8988T (cell line): ENCODE measurements at regions not wholly inside any gene's neighbourhood (a gene's known extent, or its start where the extent isn't known, plus 50 kb on each side); places are given as distances from the start of the nearest gene placed in this dataset.

ENCODE experiments used
- DNase-seq: peaks from one replicate; pipeline ENCODE4 v3.0.0; 2011

GRCh38 chr10:37684765-37685164, 172.6 kb downstream of the ZNF248 start:
- no peak for DNase-seq

GRCh38 chr10:37682617-37683016, 174.8 kb downstream of the ZNF248 start:
- no peak for DNase-seq

- DNase-seq, result no peak
Measured at GRCh38 chr10:37681617-37681999, 175.8 kb downstream of the ZNF248 start.

GRCh38 chr10:37680716-37681616, 176.4 kb downstream of the ZNF248 start:
- DNase-seq, result no peak

- DNase-seq, result no peak
Measured at GRCh38 chr10:37680243-37680683, 177.1 kb downstream of the ZNF248 start.

- DNase-seq, result no peak
Measured at GRCh38 chr10:37679465-37679864, 177.9 kb downstream of the ZNF248 start.

GRCh38 chr10:37675449-37675848, 182.0 kb downstream of the ZNF248 start:
- DNase-seq, result no peak

GRCh38 chr10:37671802-37672201, 185.6 kb downstream of the ZNF248 start:
- no peak for DNase-seq

- no peak for DNase-seq
Measured at GRCh38 chr10:37667736-37668135, 189.7 kb downstream of the ZNF248 start.

GRCh38 chr10:37654466-37654865, 202.9 kb downstream of the ZNF248 start:
- DNase-seq, result no peak

- DNase-seq, result no peak
Measured at GRCh38 chr10:37643187-37643586, 214.2 kb downstream of the ZNF248 start.

- no peak for DNase-seq
Measured at GRCh38 chr10:37640301-37640700, 217.1 kb downstream of the ZNF248 start.

GRCh38 chr10:37639200-37639599, 218.2 kb downstream of the ZNF248 start:
- no peak for DNase-seq

GRCh38 chr10:37638569-37638968, 218.8 kb downstream of the ZNF248 start:
- no peak for DNase-seq

- no peak for DNase-seq
Measured at GRCh38 chr10:37634351-37634880, 223.0 kb downstream of the ZNF248 start.

- no peak for DNase-seq
Measured at GRCh38 chr10:37632641-37633040, 224.8 kb downstream of the ZNF248 start.

GRCh38 chr10:37623506-37623905, 233.9 kb downstream of the ZNF248 start:
- no peak for DNase-seq

GRCh38 chr10:37619336-37619735, 238.1 kb downstream of the ZNF248 start:
- no peak for DNase-seq

- DNase-seq, result no peak
Measured at GRCh38 chr10:37588299-37588698, 269.1 kb downstream of the ZNF248 start.

GRCh38 chr10:37584643-37585042, 272.8 kb downstream of the ZNF248 start:
- no peak for DNase-seq

- DNase-seq, result no peak
Measured at GRCh38 chr10:37582237-37582636, 275.2 kb downstream of the ZNF248 start.

- no peak for DNase-seq
Measured at GRCh38 chr10:37576154-37576553, 281.3 kb downstream of the ZNF248 start.

GRCh38 chr10:37572206-37572605, 285.2 kb downstream of the ZNF248 start:
- DNase-seq, result no peak

- no peak for DNase-seq
Measured at GRCh38 chr10:37566332-37566731, 291.1 kb downstream of the ZNF248 start.

- no peak for DNase-seq
Measured at GRCh38 chr10:37563715-37564108, 293.7 kb downstream of the ZNF248 start.
